CD4-positive, alpha-beta T cell treated with Interleukin-4 for 4 hours (primary cell): ENCODE measurements at regions not wholly inside any gene's neighbourhood (a gene's known extent, or its start where the extent isn't known, plus 50 kb on each side); places are given as distances from the start of the nearest gene placed in this dataset.

Experiments used
- DNase-seq: peaks from one replicate; pipeline ENCODE4 v3.0.0-alpha.2; 2020

- no peak for DNase-seq
Observed at GRCh38 chr3:22971497-22971896, 231.6 kb upstream of the UBE2E2 start.

- no peak for DNase-seq
Observed at GRCh38 chr3:22977042-22977441, 226.1 kb upstream of the UBE2E2 start.

- DNase-seq = no peak
Observed at GRCh38 chr3:22977650-22978289, 225.4 kb upstream of the UBE2E2 start.

GRCh38 chr3:22979581-22979980 is 223.5 kb upstream of the UBE2E2 start:
- no peak for DNase-seq

- no peak for DNase-seq
Observed at GRCh38 chr3:22980346-22980745, 222.8 kb upstream of the UBE2E2 start.

- DNase-seq = no peak
Observed at GRCh38 chr3:22981166-22981565, 222.0 kb upstream of the UBE2E2 start.

- DNase-seq = no peak
Observed at GRCh38 chr3:22981861-22982260, 221.3 kb upstream of the UBE2E2 start.

- no peak for DNase-seq
Observed at GRCh38 chr3:22982981-22983587, 220.0 kb upstream of the UBE2E2 start.

GRCh38 chr3:22986958-22987357 is 216.2 kb upstream of the UBE2E2 start:
- DNase-seq = no peak

- DNase-seq = no peak
Observed at GRCh38 chr3:22988566-22988965, 214.6 kb upstream of the UBE2E2 start.

- DNase-seq = no peak
Observed at GRCh38 chr3:22989716-22990115, 213.4 kb upstream of the UBE2E2 start.

- DNase-seq = no peak
Observed at GRCh38 chr3:22990291-22991200, 212.6 kb upstream of the UBE2E2 start.

- DNase-seq = no peak
Observed at GRCh38 chr3:22994781-22995180, 208.3 kb upstream of the UBE2E2 start.

- DNase-seq = no peak
Observed at GRCh38 chr3:22996920-22997571, 206.1 kb upstream of the UBE2E2 start.

- DNase-seq = no peak
Observed at GRCh38 chr3:23000371-23000770, 202.8 kb upstream of the UBE2E2 start.

- DNase-seq = no peak
Observed at GRCh38 chr3:23002151-23002550, 201.0 kb upstream of the UBE2E2 start.

GRCh38 chr3:23002836-23003732 is 200.0 kb upstream of the UBE2E2 start:
- no peak for DNase-seq

- no peak for DNase-seq
Observed at GRCh38 chr3:23003733-23004046, 199.4 kb upstream of the UBE2E2 start.

GRCh38 chr3:23004971-23005370 is 198.2 kb upstream of the UBE2E2 start:
- DNase-seq = no peak

- DNase-seq = no peak
Observed at GRCh38 chr3:23017801-23018200, 185.3 kb upstream of the UBE2E2 start.

GRCh38 chr3:23019596-23020300 is 183.4 kb upstream of the UBE2E2 start:
- no peak for DNase-seq

GRCh38 chr3:23028294-23028693 is 174.8 kb upstream of the UBE2E2 start:
- no peak for DNase-seq
